ENCODE measurements at regions not wholly inside any gene's neighbourhood (a gene's known extent, or its start where the extent isn't known, plus 50 kb on each side); places are given as distances from the start of the nearest gene placed in this dataset.

- TF ChIP-seq CTCF (IDR thresholded peaks at IDR 0.05) (no peak), POLR2A (IDR thresholded peaks at IDR 0.05) (no peak)
Measured at GRCh38 chr1:37290718-37291117, 183.7 kb upstream of the ZC3H12A start.

Measured in body of pancreas (tissue), 4 donors.